SK-N-MC (cell line): ENCODE measurements at regions not wholly inside any gene's neighbourhood (a gene's known extent, or its start where the extent isn't known, plus 50 kb on each side); places are given as distances from the start of the nearest gene placed in this dataset.

Source experiments
- EZH2 ChIP-seq: fragments of 200-600 bp; sonication (generic); IDR thresholded peaks from one replicate; pipeline ENCODE4 v1.6.1; 2017; ENCODE audit warnings: antibody characterized with exemption
- FOXP2 ChIP-seq: optimal IDR thresholded peaks from 2 replicates; pipeline ENCODE3; 2011; ENCODE audit warnings: mild to moderate bottlenecking, moderate library complexity; ENCODE audit not compliant: insufficient read depth; ENCODE audit errors: extremely low read length, control extremely low read depth
- POLR2AphosphoS5 ChIP-seq: IDR thresholded peaks from 2 replicates; pipeline ENCODE4 v1.6.1; 2012; ENCODE audit warnings: mild to moderate bottlenecking, low read depth, low read length, borderline replicate concordance

DNA sequence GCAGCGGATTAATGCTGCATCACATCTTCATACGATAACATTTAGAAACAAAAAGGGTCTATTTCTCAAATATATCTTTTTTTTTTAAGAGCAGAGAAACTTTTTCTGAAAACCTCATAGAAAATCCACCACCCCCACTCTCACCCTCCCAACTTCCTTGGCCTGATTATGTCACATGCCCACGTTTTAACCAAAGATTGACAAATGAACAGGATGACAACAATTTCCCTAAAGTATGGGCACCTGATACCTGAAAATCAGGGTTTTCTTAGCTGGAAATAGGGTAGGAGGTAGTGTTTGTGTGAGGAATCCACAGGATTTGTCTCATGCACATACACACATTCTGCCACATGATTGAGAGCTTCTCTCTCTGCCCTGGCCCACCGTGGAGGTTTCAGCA is 74.7 kb upstream of the MDM1 start:
- no peak for TF ChIP-seq POLR2AphosphoS5
- no peak for TF ChIP-seq EZH2
- no peak for TF ChIP-seq FOXP2
